GM12873 (cell line): ENCODE measurements at regions not wholly inside any gene's neighbourhood (a gene's known extent, or its start where the extent isn't known, plus 50 kb on each side); places are given as distances from the start of the nearest gene placed in this dataset.

Experiments
- TF ChIP-seq, protein P1 (sequence below): IDR thresholded peaks from 2 replicates; pipeline ENCODE4 v1.5.1; 2012; ENCODE audit warnings: low read depth, mild to moderate bottlenecking, moderate library complexity, low read length, control low read depth; ENCODE audit not compliant: insufficient read depth; ENCODE audit errors: missing control alignments

DNA sequence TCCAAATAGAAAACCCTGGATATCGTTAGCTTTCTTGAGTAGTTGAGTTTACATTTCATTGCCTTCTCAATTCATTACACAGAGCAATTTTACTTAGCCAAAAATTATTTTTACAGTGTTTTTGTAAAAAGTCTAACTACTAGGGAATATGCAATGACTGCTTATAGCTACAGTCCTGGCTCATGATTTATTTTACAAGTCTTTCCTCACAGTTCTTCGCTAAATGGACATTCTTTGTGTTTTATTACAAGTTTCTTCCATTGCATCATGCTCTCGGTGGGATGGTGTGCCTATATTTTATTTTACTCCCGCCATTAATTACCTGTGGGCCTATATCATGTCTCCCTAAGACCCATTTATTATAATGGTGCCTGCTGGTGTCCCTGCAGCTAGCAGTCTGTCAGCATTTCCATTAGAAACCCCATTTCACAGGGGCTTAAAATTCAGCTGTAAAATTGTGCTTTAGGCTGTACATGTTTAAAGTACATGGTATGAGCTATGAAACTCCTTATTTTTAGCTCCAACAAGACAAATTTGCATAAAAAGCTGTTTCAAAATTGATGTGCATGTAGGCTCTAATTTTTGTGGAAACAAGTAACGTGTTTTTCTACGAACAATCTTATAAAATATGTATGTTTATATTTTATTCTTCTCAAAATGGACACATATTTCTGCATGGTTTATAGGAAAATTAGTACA, 227.4 kb downstream of the SLC7A11 start:
- TF ChIP-seq, protein P1, sequence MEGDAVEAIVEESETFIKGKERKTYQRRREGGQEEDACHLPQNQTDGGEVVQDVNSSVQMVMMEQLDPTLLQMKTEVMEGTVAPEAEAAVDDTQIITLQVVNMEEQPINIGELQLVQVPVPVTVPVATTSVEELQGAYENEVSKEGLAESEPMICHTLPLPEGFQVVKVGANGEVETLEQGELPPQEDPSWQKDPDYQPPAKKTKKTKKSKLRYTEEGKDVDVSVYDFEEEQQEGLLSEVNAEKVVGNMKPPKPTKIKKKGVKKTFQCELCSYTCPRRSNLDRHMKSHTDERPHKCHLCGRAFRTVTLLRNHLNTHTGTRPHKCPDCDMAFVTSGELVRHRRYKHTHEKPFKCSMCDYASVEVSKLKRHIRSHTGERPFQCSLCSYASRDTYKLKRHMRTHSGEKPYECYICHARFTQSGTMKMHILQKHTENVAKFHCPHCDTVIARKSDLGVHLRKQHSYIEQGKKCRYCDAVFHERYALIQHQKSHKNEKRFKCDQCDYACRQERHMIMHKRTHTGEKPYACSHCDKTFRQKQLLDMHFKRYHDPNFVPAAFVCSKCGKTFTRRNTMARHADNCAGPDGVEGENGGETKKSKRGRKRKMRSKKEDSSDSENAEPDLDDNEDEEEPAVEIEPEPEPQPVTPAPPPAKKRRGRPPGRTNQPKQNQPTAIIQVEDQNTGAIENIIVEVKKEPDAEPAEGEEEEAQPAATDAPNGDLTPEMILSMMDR, result no peak

DNA sequence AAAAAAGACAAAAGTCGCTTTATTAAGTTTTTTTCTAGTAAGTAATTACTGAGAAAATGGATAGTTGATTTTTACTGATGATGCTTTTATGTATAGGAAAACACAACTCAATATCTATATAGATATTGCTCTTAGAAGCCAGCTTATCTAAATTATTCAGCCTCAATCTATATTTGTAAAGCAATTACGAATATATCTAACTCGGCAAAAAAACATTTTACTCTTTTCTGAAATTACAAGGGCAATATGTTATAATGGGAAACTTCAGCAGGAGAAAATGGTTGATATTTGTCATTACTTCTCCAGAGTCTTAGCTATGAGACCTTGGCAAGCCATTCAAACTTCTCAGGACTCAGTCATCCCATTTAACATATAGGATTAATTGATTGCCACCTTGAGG, 228.5 kb downstream of the SLC7A11 start:
- TF ChIP-seq, protein P1, result no peak

DNA sequence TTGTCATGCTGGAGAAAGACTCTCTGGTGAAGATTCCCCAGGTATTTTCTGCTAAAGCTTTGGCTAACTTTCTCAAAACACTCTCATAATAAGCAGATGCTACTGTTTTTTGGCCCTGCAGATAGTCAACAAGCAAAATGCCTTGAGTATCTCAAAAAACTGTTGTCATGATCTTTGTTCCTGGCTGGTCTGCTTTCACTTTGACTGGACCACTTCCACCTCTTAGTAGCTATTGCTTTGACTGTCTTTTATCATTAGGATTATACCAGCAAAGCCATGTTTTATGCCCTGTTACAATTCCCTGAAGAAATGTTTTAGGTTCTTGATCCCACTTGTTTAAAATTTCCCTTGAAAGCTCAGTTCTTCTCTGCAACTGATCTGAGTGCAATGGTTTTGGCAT, 231.5 kb downstream of the SLC7A11 start:
- TF ChIP-seq, protein P1, result no peak

DNA sequence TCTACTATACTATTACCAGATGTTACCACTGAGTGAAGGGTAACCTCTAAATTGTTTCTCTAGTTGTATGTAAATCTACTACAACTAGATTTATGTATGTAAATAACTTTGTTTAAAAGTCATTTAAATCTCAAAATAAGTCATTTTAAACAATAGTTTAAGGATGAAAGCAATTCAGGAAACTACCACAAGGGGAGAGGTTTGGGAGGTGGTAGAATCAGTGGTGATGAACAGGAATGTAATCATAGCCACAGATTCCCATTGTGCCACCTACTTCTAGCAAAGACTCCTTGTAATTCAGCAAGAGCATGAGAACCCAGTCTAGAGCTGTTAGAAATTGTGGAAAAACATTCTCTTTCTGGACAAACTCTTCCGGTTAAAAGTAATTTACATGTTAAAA, 234.6 kb downstream of the SLC7A11 start:
- TF ChIP-seq, protein P1, result peak; percentile 43

DNA sequence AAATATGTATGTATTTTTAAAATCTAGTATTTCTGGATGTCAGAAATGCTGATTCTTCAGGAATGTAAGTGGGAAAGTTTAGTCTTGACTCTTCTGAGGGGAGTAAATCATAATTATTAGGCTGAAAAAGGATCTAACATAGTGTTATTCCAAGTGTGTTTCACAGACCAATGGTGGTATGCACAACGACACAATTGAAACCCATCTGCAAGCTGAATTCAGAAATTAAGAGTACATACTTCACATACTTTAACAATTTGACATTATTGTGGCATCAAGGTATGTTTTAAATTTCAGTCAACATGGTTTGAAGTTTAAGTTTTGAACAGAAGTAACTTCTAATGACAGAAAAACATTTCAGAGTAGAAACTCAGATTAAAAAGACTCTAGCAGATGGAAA, 236.7 kb downstream of the SLC7A11 start:
- TF ChIP-seq, protein P1, result no peak

DNA sequence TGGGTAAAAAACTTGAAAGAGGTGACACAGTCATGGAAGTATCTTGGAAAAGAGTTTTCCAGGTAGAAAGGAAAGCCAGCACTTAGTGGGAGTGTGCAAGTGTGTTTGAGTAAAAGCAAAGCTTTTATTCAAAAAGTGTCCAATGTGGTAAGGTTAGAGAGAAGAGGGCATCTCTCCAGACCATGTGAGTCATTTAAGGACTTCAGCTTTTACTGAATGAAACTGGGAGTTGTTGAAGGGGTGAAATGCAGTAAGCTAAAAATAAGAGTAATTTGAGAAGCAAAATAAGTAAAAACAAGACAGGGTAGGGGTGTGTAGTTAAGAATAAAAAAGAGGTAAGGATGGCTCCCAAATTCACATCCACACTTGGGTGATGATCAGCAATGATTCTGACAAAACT, 238.9 kb downstream of the SLC7A11 start:
- TF ChIP-seq, protein P1, result no peak

DNA sequence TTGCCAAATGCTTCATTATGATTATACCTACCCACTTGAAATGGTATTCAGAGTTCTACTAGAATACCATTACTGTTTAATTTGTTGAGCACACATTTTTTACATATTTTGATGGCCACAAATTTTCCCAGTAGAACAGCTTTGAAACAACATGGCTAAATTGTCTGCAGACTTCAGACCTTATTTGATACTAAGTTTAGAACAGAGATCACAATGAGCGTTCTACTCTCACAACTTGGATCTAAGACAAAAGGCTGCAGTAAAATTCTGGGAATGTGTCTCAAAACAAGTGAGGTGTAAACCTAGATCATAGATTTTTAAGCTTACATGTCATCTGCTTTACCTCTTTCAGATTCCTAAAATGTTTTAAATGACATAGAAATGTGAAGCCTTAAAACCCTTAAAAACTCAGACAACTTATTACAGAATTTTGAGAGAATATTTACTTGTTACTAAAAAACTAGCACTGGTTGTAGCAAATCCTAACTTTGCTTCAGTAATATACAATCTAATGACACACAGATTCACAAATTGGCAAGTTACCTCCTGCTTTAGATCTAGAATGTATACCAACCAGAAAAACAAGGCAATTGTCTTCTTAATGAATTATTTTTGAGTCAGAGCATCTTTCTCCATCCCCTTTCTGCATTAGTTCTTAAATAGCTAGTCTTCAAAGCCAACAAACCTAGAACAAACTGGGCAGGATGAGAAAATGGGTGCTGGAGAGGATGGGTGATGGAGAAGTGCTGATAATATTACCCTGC, 243.3 kb downstream of the SLC7A11 start:
- TF ChIP-seq, protein P1, result no peak
